Mammary epithelial cell (primary cell): ENCODE measurements at regions not wholly inside any gene's neighbourhood (a gene's known extent, or its start where the extent isn't known, plus 50 kb on each side); places are given as distances from the start of the nearest gene placed in this dataset.

Experiments
- CTCF ChIP-seq, 2 donors: IDR thresholded peaks in 1 of 2; conservative IDR thresholded peaks in 1 of 2; 2 replicates each; pipeline ENCODE4 v1.5.1; 2011 to 2012; ENCODE audit warnings: inconsistent platforms in 2 of 2, low read length in 2 of 2, mild to moderate bottlenecking in 2 of 2, control low read depth in 1 of 2, low read depth in 1 of 2; ENCODE audit not compliant: insufficient read depth in 1 of 2; ENCODE audit errors: extremely low read depth in 1 of 2
- EZH2 ChIP-seq: IDR thresholded peaks from 2 replicates; pipeline ENCODE4 v1.6.1; 2012; ENCODE audit warnings: low read length, inconsistent platforms, borderline replicate concordance

- no peak for TF ChIP-seq CTCF (conservative IDR thresholded peaks at IDR 0.05 in 1 of 2, IDR thresholded peaks at IDR 0.05 in 1 of 2; ENCODE audit: extremely low read depth in 1 of 2, insufficient read depth in 1 of 2, low read depth in 1 of 2, low read length in 2 of 2)
- TF ChIP-seq EZH2 = no peak
Measured at GRCh38 chr3:72272356-72272755, 487.4 kb upstream of the PROK2 start.
